GM23338 (cell line): ENCODE measurements at regions not wholly inside any gene's neighbourhood (a gene's known extent, or its start where the extent isn't known, plus 50 kb on each side); places are given as distances from the start of the nearest gene placed in this dataset.
"Not testable (repeated sequence)": the region's sequence is repeated elsewhere in the genome, so short reads cannot be mapped to it uniquely, and the experiment has no call there.

Experiments used
- ATAC-seq: fragments of 200-7000 bp; cut with Tn5 transposase; 3 replicates; pipeline ENCODE4 v1.9.1; 2020
- DNase-seq: peaks from one replicate; pipeline ENCODE4 v3.0.0-alpha.2; 2015; ENCODE audit warnings: low spot score
- H2AFZ ChIP-seq: fragments of 200-600 bp; sonication (generic); 2 replicates; pipeline ENCODE4 v1.8.0; 2016; ENCODE audit warnings: antibody characterized with exemption, mild to moderate bottlenecking, moderate library complexity
- H3F3A ChIP-seq: fragments of 200-600 bp; sonication (generic); replicated peaks from 2 replicates; pipeline ENCODE4 v1.8.0; 2017; ENCODE audit warnings: antibody characterized with exemption, mixed run types, low read depth
- H3K27ac ChIP-seq: fragments of 200-600 bp; sonication (generic); 2 replicates; pipeline ENCODE4 v1.6.1; 2016; ENCODE audit warnings: low read depth
- H3K27me3 ChIP-seq: fragments of 200-600 bp; sonication (generic); 2 replicates; pipeline ENCODE4 v1.8.0; 2016; ENCODE audit warnings: mild to moderate bottlenecking, mixed run types, moderate library complexity; ENCODE audit not compliant: insufficient read depth
- H3K36me3 ChIP-seq: fragments of 200-600 bp; sonication (generic); 2 replicates; pipeline ENCODE4 v1.8.0; 2016; ENCODE audit warnings: mild to moderate bottlenecking; ENCODE audit not compliant: insufficient read depth
- H3K4me1 ChIP-seq: fragments of 200-600 bp; sonication (generic); 2 replicates; pipeline ENCODE4 v1.8.0; 2016; ENCODE audit warnings: mild to moderate bottlenecking, moderate library complexity; ENCODE audit not compliant: insufficient read depth
- H3K4me2 ChIP-seq: fragments of 200-600 bp; sonication (generic); 2 replicates; pipeline ENCODE4 v1.7.1; 2017; ENCODE audit warnings: mixed run types
- H3K4me3 ChIP-seq: fragments of 200-600 bp; sonication (generic); 2 replicates; pipeline ENCODE4 v1.6.1; 2016; ENCODE audit warnings: mixed run types
- H3K79me2 ChIP-seq: fragments of 200-600 bp; sonication (generic); replicated peaks from 2 replicates; pipeline ENCODE4 v1.8.0; 2017; ENCODE audit warnings: mild to moderate bottlenecking; ENCODE audit not compliant: insufficient read depth
- H3K9me2 ChIP-seq: fragments of 200-600 bp; sonication (generic); 2 replicates; pipeline ENCODE4 v1.8.0; 2017; ENCODE audit not compliant: insufficient read depth
- H4K20me1 ChIP-seq: fragments of 200-600 bp; sonication (generic); replicated peaks from 2 replicates; pipeline ENCODE4 v1.8.0; 2017; ENCODE audit warnings: mild to moderate bottlenecking; ENCODE audit not compliant: insufficient read depth
- H3K27ac Mint-ChIP-seq: 2 replicates; pipeline ENCODE4 v1.8.0; 2020; ENCODE audit warnings: inconsistent platforms, mild to moderate bottlenecking, moderate library complexity, mixed read lengths
- H3K27me3 Mint-ChIP-seq: 3 replicates; pipeline ENCODE4 v1.8.0; 2022; ENCODE audit warnings: low read depth, mild to moderate bottlenecking, moderate library complexity, mixed read lengths, inconsistent platforms; ENCODE audit not compliant: insufficient read depth, poor library complexity
- H3K36me3 Mint-ChIP-seq: 3 replicates; pipeline ENCODE4 v1.8.0; 2021; ENCODE audit warnings: low read depth, mild to moderate bottlenecking, inconsistent platforms, moderate library complexity, mixed read lengths
- H3K4me1 Mint-ChIP-seq: 3 replicates; pipeline ENCODE4 v1.8.0; 2020; ENCODE audit warnings: mild to moderate bottlenecking, inconsistent platforms, mixed read lengths
- H3K4me3 Mint-ChIP-seq: 3 replicates; pipeline ENCODE4 v1.8.0; 2021; ENCODE audit warnings: moderate library complexity, mild to moderate bottlenecking, inconsistent platforms, mixed read lengths
- H3K9me3 Mint-ChIP-seq: 3 replicates; pipeline ENCODE4 v1.8.0; 2020; ENCODE audit warnings: moderate library complexity, mild to moderate bottlenecking, inconsistent platforms, mixed read lengths
- CREB1 ChIP-seq: fragments of 250-450 bp; sonication (Bioruptor Pico); IDR thresholded peaks from 2 replicates; pipeline ENCODE4 v1.5.0; 2020; ENCODE audit warnings: low read depth, mild to moderate bottlenecking, moderate library complexity
- ETS1 ChIP-seq: IDR thresholded peaks from 2 replicates; pipeline ENCODE4 v1.6.1; 2016; ENCODE audit warnings: antibody characterized with exemption
- EZH2 ChIP-seq: fragments of 200-600 bp; sonication (generic); IDR thresholded peaks from one replicate; pipeline ENCODE4 v1.8.0; 2017; ENCODE audit warnings: antibody characterized with exemption, mild to moderate bottlenecking, low read depth; ENCODE audit not compliant: unreplicated experiment
- EZH2phosphoT487 ChIP-seq: fragments of 200-600 bp; sonication (generic); IDR thresholded peaks from one replicate; pipeline ENCODE4 v1.8.1; 2018; ENCODE audit warnings: antibody characterized with exemption; ENCODE audit not compliant: unreplicated experiment
- NANOG ChIP-seq: IDR thresholded peaks from 2 replicates; pipeline ENCODE4 v1.6.1; 2016; ENCODE audit warnings: antibody characterized with exemption, borderline replicate concordance
- POLR2AphosphoS5 ChIP-seq: IDR thresholded peaks from 2 replicates; pipeline ENCODE4 v1.6.1; 2016; ENCODE audit warnings: antibody characterized with exemption, low read depth
- STAT1 ChIP-seq: IDR thresholded peaks from one replicate; pipeline ENCODE4 v1.6.1; 2016; ENCODE audit warnings: antibody characterized with exemption; ENCODE audit not compliant: unreplicated experiment
- ZNF114 ChIP-seq: fragments of 250-450 bp; sonication (Bioruptor Pico); IDR thresholded peaks from 2 replicates; pipeline ENCODE4 v1.5.0; 2020; ENCODE audit warnings: mild to moderate bottlenecking, moderate library complexity
- TF ChIP-seq, protein P1 (sequence below): IDR thresholded peaks from one replicate; pipeline ENCODE4 v1.6.1; 2018; ENCODE audit warnings: antibody characterized with exemption; ENCODE audit not compliant: unreplicated experiment
- TF ChIP-seq, protein P2 (sequence below): fragments of 250-450 bp; sonication (Bioruptor Pico); IDR thresholded peaks from 2 replicates; pipeline ENCODE4 v1.5.0; 2020; ENCODE audit warnings: mild to moderate bottlenecking, moderate library complexity
- TF ChIP-seq, protein P3 (sequence below), 2 experiments: fragments of 200-600 bp in 1 of 2; sonication (generic) in 1 of 2; conservative IDR thresholded peaks; 2 replicates each; pipeline versions ENCODE4 v1.5.1 to v1.6.1; 2016 to 2017; ENCODE audit warnings: antibody characterized with exemption in 2 of 2, low read depth in 2 of 2, mild to moderate bottlenecking in 2 of 2, moderate library complexity in 1 of 2

DNA sequence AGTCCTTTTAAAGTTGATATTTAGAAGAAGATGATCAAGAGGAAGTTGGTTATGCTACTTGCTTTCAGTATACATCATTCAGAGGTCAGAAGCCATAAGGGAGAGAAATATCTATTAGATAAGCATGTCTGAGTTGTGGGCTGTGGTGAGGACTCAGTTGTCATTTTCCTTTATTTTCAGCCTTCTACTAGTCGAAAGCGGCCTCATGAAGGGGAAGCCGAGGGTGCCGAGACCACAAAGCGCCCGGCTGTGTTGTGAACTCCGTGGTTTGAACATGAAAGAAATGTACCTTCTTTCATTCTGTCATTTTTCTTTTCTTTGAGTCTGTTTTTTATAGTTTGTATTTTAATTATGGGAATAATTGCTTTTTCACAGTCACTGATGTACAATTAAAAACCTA lies 624.8 kb downstream of the ZNF37A start:
- ATAC-seq, H4K20me1 ChIP-seq, H3K36me3 ChIP-seq, H3K4me3 Mint-ChIP-seq, H3F3A ChIP-seq, H3K4me1 ChIP-seq, H3K27me3 ChIP-seq, H3K9me2 ChIP-seq, H3K4me1 Mint-ChIP-seq, H2AFZ ChIP-seq, H3K27ac Mint-ChIP-seq, H3K79me2 ChIP-seq, DNase-seq, H3K4me3 ChIP-seq, H3K36me3 Mint-ChIP-seq, H3K27ac ChIP-seq, H3K27me3 Mint-ChIP-seq, H3K4me2 ChIP-seq: not testable (repeated sequence)
- peaks cover 93% of the 10 kb centered on the region for H3K9me3 Mint-ChIP-seq

- H3K79me2 ChIP-seq = no peaks in the 10 kb centered on the region
- Mint-ChIP-seq H3K36me3 (peaks cover 4% of the 10 kb centered on the region; the same call in 1 of the 3 replicates), H3K27me3 (no peaks in the 10 kb centered on the region), H3K27ac (no peak overlapping the region), H3K4me1 (no peaks in the 10 kb centered on the region), H3K9me3 (peaks cover 74% of the 10 kb centered on the region), H3K4me3 (no peak overlapping the region)
- ATAC-seq (no peak), DNase-seq (no peak)
- no peaks in the 10 kb centered on the region for H3K9me2 ChIP-seq
- H2AFZ ChIP-seq = no peak overlapping the region
- H3K27me3 ChIP-seq = no peaks in the 10 kb centered on the region
- H3K27ac ChIP-seq = no peak overlapping the region
- H3K4me2 ChIP-seq = no peak overlapping the region
- no peaks in the 10 kb centered on the region for H4K20me1 ChIP-seq
- H3K4me3 ChIP-seq = no peak overlapping the region
- no peaks in the 10 kb centered on the region for H3K4me1 ChIP-seq
- no peaks in the 10 kb centered on the region for H3K36me3 ChIP-seq
- no peaks in the 10 kb centered on the region for H3F3A ChIP-seq
- TF ChIP-seq, protein P1, sequence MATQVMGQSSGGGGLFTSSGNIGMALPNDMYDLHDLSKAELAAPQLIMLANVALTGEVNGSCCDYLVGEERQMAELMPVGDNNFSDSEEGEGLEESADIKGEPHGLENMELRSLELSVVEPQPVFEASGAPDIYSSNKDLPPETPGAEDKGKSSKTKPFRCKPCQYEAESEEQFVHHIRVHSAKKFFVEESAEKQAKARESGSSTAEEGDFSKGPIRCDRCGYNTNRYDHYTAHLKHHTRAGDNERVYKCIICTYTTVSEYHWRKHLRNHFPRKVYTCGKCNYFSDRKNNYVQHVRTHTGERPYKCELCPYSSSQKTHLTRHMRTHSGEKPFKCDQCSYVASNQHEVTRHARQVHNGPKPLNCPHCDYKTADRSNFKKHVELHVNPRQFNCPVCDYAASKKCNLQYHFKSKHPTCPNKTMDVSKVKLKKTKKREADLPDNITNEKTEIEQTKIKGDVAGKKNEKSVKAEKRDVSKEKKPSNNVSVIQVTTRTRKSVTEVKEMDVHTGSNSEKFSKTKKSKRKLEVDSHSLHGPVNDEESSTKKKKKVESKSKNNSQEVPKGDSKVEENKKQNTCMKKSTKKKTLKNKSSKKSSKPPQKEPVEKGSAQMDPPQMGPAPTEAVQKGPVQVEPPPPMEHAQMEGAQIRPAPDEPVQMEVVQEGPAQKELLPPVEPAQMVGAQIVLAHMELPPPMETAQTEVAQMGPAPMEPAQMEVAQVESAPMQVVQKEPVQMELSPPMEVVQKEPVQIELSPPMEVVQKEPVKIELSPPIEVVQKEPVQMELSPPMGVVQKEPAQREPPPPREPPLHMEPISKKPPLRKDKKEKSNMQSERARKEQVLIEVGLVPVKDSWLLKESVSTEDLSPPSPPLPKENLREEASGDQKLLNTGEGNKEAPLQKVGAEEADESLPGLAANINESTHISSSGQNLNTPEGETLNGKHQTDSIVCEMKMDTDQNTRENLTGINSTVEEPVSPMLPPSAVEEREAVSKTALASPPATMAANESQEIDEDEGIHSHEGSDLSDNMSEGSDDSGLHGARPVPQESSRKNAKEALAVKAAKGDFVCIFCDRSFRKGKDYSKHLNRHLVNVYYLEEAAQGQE = no peak
- TF ChIP-seq, protein P2, sequence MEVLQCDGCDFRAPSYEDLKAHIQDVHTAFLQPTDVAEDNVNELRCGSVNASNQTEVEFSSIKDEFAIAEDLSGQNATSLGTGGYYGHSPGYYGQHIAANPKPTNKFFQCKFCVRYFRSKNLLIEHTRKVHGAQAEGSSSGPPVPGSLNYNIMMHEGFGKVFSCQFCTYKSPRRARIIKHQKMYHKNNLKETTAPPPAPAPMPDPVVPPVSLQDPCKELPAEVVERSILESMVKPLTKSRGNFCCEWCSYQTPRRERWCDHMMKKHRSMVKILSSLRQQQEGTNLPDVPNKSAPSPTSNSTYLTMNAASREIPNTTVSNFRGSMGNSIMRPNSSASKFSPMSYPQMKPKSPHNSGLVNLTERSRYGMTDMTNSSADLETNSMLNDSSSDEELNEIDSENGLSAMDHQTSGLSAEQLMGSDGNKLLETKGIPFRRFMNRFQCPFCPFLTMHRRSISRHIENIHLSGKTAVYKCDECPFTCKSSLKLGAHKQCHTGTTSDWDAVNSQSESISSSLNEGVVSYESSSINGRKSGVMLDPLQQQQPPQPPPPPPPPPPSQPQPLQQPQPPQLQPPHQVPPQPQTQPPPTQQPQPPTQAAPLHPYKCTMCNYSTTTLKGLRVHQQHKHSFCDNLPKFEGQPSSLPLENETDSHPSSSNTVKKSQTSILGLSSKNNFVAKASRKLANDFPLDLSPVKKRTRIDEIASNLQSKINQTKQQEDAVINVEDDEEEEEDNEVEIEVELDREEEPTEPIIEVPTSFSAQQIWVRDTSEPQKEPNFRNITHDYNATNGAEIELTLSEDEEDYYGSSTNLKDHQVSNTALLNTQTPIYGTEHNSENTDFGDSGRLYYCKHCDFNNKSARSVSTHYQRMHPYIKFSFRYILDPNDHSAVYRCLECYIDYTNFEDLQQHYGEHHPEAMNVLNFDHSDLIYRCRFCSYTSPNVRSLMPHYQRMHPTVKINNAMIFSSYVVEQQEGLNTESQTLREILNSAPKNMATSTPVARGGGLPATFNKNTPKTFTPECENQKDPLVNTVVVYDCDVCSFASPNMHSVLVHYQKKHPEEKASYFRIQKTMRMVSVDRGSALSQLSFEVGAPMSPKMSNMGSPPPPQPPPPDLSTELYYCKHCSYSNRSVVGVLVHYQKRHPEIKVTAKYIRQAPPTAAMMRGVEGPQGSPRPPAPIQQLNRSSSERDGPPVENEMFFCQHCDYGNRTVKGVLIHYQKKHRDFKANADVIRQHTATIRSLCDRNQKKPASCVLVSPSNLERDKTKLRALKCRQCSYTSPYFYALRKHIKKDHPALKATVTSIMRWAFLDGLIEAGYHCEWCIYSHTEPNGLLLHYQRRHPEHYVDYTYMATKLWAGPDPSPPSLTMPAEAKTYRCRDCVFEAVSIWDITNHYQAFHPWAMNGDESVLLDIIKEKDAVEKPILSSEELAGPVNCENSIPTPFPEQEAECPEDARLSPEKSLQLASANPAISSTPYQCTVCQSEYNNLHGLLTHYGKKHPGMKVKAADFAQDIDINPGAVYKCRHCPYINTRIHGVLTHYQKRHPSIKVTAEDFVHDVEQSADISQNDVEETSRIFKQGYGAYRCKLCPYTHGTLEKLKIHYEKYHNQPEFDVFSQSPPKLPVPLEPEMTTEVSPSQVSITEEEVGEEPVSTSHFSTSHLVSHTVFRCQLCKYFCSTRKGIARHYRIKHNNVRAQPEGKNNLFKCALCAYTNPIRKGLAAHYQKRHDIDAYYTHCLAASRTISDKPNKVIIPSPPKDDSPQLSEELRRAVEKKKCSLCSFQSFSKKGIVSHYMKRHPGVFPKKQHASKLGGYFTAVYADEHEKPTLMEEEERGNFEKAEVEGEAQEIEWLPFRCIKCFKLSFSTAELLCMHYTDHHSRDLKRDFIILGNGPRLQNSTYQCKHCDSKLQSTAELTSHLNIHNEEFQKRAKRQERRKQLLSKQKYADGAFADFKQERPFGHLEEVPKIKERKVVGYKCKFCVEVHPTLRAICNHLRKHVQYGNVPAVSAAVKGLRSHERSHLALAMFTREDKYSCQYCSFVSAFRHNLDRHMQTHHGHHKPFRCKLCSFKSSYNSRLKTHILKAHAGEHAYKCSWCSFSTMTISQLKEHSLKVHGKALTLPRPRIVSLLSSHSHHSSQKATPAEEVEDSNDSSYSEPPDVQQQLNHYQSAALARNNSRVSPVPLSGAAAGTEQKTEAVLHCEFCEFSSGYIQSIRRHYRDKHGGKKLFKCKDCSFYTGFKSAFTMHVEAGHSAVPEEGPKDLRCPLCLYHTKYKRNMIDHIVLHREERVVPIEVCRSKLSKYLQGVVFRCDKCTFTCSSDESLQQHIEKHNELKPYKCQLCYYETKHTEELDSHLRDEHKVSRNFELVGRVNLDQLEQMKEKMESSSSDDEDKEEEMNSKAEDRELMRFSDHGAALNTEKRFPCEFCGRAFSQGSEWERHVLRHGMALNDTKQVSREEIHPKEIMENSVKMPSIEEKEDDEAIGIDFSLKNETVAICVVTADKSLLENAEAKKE (CRISPR knock-in tag) = no peak
- TF ChIP-seq ZNF114 (no peak), EZH2 (no peak), CREB1 (CRISPR knock-in tag) (no peak), POLR2AphosphoS5 (no peak), STAT1 (no peak), NANOG (no peak), EZH2phosphoT487 (no peak), ETS1 (no peak)
- TF ChIP-seq, protein P3, sequence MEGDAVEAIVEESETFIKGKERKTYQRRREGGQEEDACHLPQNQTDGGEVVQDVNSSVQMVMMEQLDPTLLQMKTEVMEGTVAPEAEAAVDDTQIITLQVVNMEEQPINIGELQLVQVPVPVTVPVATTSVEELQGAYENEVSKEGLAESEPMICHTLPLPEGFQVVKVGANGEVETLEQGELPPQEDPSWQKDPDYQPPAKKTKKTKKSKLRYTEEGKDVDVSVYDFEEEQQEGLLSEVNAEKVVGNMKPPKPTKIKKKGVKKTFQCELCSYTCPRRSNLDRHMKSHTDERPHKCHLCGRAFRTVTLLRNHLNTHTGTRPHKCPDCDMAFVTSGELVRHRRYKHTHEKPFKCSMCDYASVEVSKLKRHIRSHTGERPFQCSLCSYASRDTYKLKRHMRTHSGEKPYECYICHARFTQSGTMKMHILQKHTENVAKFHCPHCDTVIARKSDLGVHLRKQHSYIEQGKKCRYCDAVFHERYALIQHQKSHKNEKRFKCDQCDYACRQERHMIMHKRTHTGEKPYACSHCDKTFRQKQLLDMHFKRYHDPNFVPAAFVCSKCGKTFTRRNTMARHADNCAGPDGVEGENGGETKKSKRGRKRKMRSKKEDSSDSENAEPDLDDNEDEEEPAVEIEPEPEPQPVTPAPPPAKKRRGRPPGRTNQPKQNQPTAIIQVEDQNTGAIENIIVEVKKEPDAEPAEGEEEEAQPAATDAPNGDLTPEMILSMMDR (conservative IDR thresholded peaks at IDR 0.05; ENCODE audit: low read depth in 2 of 2) = no peak
Observed at GRCh38 chr10:38730076-38730475, 635.9 kb downstream of the ZNF37A start.
